SK-N-MC (cell line): ENCODE measurements at regions not wholly inside any gene's neighbourhood (a gene's known extent, or its start where the extent isn't known, plus 50 kb on each side); places are given as distances from the start of the nearest gene placed in this dataset.

Experiments used
- EZH2 ChIP-seq: fragments of 200-600 bp; sonication (generic); IDR thresholded peaks from one replicate; pipeline ENCODE4 v1.6.1; 2017; ENCODE audit warnings: antibody characterized with exemption
- POLR2AphosphoS5 ChIP-seq: IDR thresholded peaks from 2 replicates; pipeline ENCODE4 v1.6.1; 2012; ENCODE audit warnings: mild to moderate bottlenecking, low read depth, low read length, borderline replicate concordance

DNA sequence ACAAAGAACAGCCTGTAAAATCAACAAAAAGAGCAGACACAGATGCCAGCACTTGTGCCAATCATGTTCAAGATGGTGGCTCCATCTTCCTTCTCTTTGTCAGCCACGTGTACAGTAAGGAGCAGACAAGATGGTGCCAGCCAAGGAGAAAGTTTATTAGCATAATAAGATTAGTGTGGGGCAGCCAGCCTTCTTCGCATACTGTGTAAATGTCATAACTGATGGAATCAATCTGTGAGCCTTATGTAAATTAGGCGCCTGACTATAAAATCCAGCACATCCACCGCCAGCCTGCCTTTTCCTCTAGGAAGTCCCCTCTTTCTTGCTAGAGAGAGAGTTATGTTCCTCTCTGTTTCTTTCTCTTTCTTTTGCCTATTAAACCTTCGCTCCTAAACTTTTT is 99.7 kb upstream of the RALGAPA2 start:
- TF ChIP-seq EZH2, result no peak
- no peak for TF ChIP-seq POLR2AphosphoS5
